Right kidney (tissue), 1 donor: ENCODE measurements at regions not wholly inside any gene's neighbourhood (a gene's known extent, or its start where the extent isn't known, plus 50 kb on each side); places are given as distances from the start of the nearest gene placed in this dataset.
"Not testable (repeated sequence)": the region's sequence is repeated elsewhere in the genome, so short reads cannot be mapped to it uniquely, and the experiment has no call there.

ENCODE experiments used
- DNase-seq: peaks from one replicate; pipeline ENCODE4 v3.0.0-alpha.2; 2016

- no peak for DNase-seq
Observed at GRCh38 chr10:42883993-42884983, 101.7 kb downstream of the BMS1 start.

- DNase-seq = no peak
Observed at GRCh38 chr10:42885491-42886270, 103.1 kb downstream of the BMS1 start.

GRCh38 chr10:42887734-42888503, 105.3 kb downstream of the BMS1 start:
- DNase-seq = no peak

- no peak for DNase-seq
Observed at GRCh38 chr10:42888504-42889095, 106.0 kb downstream of the BMS1 start.

- no peak for DNase-seq
Observed at GRCh38 chr10:42896735-42897134, 114.1 kb downstream of the BMS1 start.

- peak; percentile 35 for DNase-seq
Observed at GRCh38 chr10:42898037-42898960, 115.7 kb downstream of the BMS1 start.

GRCh38 chr10:42899036-42899435, 116.4 kb downstream of the BMS1 start:
- no peak for DNase-seq

GRCh38 chr10:42900346-42900745, 117.8 kb downstream of the BMS1 start:
- DNase-seq = not testable (repeated sequence)

- DNase-seq = no peak
Observed at GRCh38 chr10:42911359-42911758, 128.8 kb downstream of the BMS1 start.

- no peak for DNase-seq
Observed at GRCh38 chr10:42916974-42917373, 134.4 kb downstream of the BMS1 start.

GRCh38 chr10:42917821-42918220, 135.2 kb downstream of the BMS1 start:
- DNase-seq = no peak

GRCh38 chr10:42921951-42922350, 139.4 kb downstream of the BMS1 start:
- no peak for DNase-seq

GRCh38 chr10:42924484-42924883, 141.9 kb downstream of the BMS1 start:
- DNase-seq = no peak

GRCh38 chr10:42926843-42927242, 144.2 kb downstream of the BMS1 start:
- DNase-seq = no peak

GRCh38 chr10:42928064-42928463, 145.5 kb downstream of the BMS1 start:
- no peak for DNase-seq

- DNase-seq = no peak
Observed at GRCh38 chr10:42929236-42929635, 146.6 kb downstream of the BMS1 start.

- no peak for DNase-seq
Observed at GRCh38 chr10:42929993-42930392, 146.9 kb upstream of the RET start.

- no peak for DNase-seq
Observed at GRCh38 chr10:42930516-42931192, 146.2 kb upstream of the RET start.

GRCh38 chr10:42932116-42932515, 144.8 kb upstream of the RET start:
- no peak for DNase-seq

- peak; percentile 57 for DNase-seq
Observed at GRCh38 chr10:42932735-42933447, 144.0 kb upstream of the RET start.
